ENCODE measurements at regions not wholly inside any gene's neighbourhood (a gene's known extent, or its start where the extent isn't known, plus 50 kb on each side); places are given as distances from the start of the nearest gene placed in this dataset.

- TF ChIP-seq CTCF (IDR thresholded peaks at IDR 0.05) (no peak), TCF7L2 (IDR thresholded peaks at IDR 0.05; ENCODE audit: low read depth, low read length) (no peak), POLR2AphosphoS5 (IDR thresholded peaks at IDR 0.05; ENCODE audit: low read depth, low read length) (no peak), REST (IDR thresholded peaks at IDR 0.05; ENCODE audit: insufficient read depth in 1 of 2, low read depth in 2 of 2, low read length in 1 of 2) (no peak), SIN3A (IDR thresholded peaks at IDR 0.05; ENCODE audit: borderline replicate concordance, insufficient read depth, low read depth, low read length) (no peak)
Measured at GRCh38 chr1:106925750-106926149, 130.7 kb upstream of the PRMT6 start.

Data from Panc1 (cell line).